ENCODE measurements at regions not wholly inside any gene's neighbourhood (a gene's known extent, or its start where the extent isn't known, plus 50 kb on each side); places are given as distances from the start of the nearest gene placed in this dataset.

GRCh38 chr2:16085073-16085472 is 144.7 kb downstream of the MYCN start:
- no peak overlapping the region for H3K27ac ChIP-seq (ENCODE audit: insufficient read length, low read depth, low read length)
- Mint-ChIP-seq H3K36me3 (ENCODE audit: insufficient read depth in 1 of 3, low read depth in 3 of 3) (no peaks in the 10 kb centered on the region), H3K27ac (no peak overlapping the region)

More at GRCh38 chr2:16085073-16085472, 144.7 kb downstream of the MYCN start:
- no peak for DNase-seq
- Histone ChIP-seq H3K23ac (ENCODE audit: insufficient read length, low read depth, low read length) (no peak overlapping the region), H2BK120ac (ENCODE audit: low read depth, low read length, poor library complexity, severe bottlenecking) (no peak overlapping the region), H3K23me2 (ENCODE audit: insufficient read length, low read depth, low read length, poor library complexity, severe bottlenecking) (no peaks in the 10 kb centered on the region), H3K14ac (ENCODE audit: insufficient read depth, low read length) (no peak overlapping the region), H2AFZ (ENCODE audit: low read length) (no peak overlapping the region), H3K79me1 (ENCODE audit: insufficient read depth, low read depth, low read length, poor library complexity, severe bottlenecking) (no peaks in the 10 kb centered on the region), H3K18ac (ENCODE audit: insufficient read length, low read depth, low read length) (no peak overlapping the region), H3K4ac (ENCODE audit: low read depth, low read length) (no peak overlapping the region), H3K56ac (ENCODE audit: insufficient read length, low read depth, low read length) (no peak overlapping the region), H4K20me1 (ENCODE audit: control insufficient read depth, insufficient read depth, insufficient read length) (no peaks in the 10 kb centered on the region), H3K27me3 (ENCODE audit: insufficient read depth, low read length) (no peaks in the 10 kb centered on the region), H2AK5ac (ENCODE audit: insufficient read length, low read length) (no peak overlapping the region), H3K4me1 (ENCODE audit: insufficient read depth, low read length) (peaks cover 3% of the 10 kb centered on the region; the same call in 1 of the 2 replicates), H4K8ac (replicated peaks; ENCODE audit: insufficient read length, low read depth, low read length) (no peak overlapping the region), H2BK12ac (ENCODE audit: insufficient read length, low read depth, low read length) (no peak overlapping the region), H2BK15ac (ENCODE audit: low read depth, low read length) (no peak overlapping the region), H2BK5ac (ENCODE audit: insufficient read length, low read length) (no peak overlapping the region), H3K79me2 (ENCODE audit: insufficient read depth, low read length) (no peaks in the 10 kb centered on the region), H3K4me2 (ENCODE audit: insufficient read depth, insufficient read length, low read length) (no peak overlapping the region), H4K91ac (ENCODE audit: insufficient read length, low read depth, low read length) (no peak overlapping the region), H3T11ph (ENCODE audit: low read length) (no peak overlapping the region), H3K9ac (ENCODE audit: extremely low read depth, insufficient read length, low read length) (no peak overlapping the region), H4K5ac (ENCODE audit: insufficient read length, low read depth, low read length) (no peak overlapping the region), H3K9me3 (ENCODE audit: control insufficient read depth, low read depth, low read length) (no peaks in the 10 kb centered on the region), H2BK20ac (ENCODE audit: low read depth, low read length, poor library complexity, severe bottlenecking) (no peak overlapping the region)
- Mint-ChIP-seq H3K4me1 (peaks cover 25 to 27% of the 10 kb centered on the region in 2 experiments), H3K4me3 (no peak overlapping the region), H3K27me3 (ENCODE audit: low read depth) (peaks cover 6% of the 10 kb centered on the region), H3K9me3 (no peaks in the 10 kb centered on the region)
- TF ChIP-seq, protein P1, sequence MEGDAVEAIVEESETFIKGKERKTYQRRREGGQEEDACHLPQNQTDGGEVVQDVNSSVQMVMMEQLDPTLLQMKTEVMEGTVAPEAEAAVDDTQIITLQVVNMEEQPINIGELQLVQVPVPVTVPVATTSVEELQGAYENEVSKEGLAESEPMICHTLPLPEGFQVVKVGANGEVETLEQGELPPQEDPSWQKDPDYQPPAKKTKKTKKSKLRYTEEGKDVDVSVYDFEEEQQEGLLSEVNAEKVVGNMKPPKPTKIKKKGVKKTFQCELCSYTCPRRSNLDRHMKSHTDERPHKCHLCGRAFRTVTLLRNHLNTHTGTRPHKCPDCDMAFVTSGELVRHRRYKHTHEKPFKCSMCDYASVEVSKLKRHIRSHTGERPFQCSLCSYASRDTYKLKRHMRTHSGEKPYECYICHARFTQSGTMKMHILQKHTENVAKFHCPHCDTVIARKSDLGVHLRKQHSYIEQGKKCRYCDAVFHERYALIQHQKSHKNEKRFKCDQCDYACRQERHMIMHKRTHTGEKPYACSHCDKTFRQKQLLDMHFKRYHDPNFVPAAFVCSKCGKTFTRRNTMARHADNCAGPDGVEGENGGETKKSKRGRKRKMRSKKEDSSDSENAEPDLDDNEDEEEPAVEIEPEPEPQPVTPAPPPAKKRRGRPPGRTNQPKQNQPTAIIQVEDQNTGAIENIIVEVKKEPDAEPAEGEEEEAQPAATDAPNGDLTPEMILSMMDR (conservative IDR thresholded peaks at IDR 0.05) = no peak
- no CpG with 5 or more reads among the region's 5 CpGs for WGBS (ENCODE audit: extremely low coverage, insufficient read length, low lambda C conversion rate)

Measured in H9 (cell line).